Retina (tissue), 1 donor: ENCODE measurements at regions not wholly inside any gene's neighbourhood (a gene's known extent, or its start where the extent isn't known, plus 50 kb on each side); places are given as distances from the start of the nearest gene placed in this dataset.
"Not testable (repeated sequence)": the region's sequence is repeated elsewhere in the genome, so short reads cannot be mapped to it uniquely, and the experiment has no call there.

Experiments used
- DNase-seq: peaks from one replicate; pipeline ENCODE4 v3.0.0-alpha.2; 2016

GRCh38 chr19:14328406-14328805 lies 52.8 kb upstream of the ADGRE5 start:
- DNase-seq: no peak

- not testable (repeated sequence) for DNase-seq
Observed at GRCh38 chr19:14327061-14327460, 54.2 kb upstream of the ADGRE5 start.

- DNase-seq: no peak
Observed at GRCh38 chr19:14325863-14326262, 55.4 kb upstream of the ADGRE5 start.

- DNase-seq: no peak
Observed at GRCh38 chr19:14325134-14325533, 56.1 kb upstream of the ADGRE5 start.

- no peak for DNase-seq
Observed at GRCh38 chr19:14322889-14323463, 58.3 kb upstream of the ADGRE5 start.

- DNase-seq: no peak
Observed at GRCh38 chr19:14320253-14320652, 61.0 kb upstream of the ADGRE5 start.

GRCh38 chr19:14319720-14320119 lies 61.5 kb upstream of the ADGRE5 start:
- DNase-seq: not testable (repeated sequence)

- no peak for DNase-seq
Observed at GRCh38 chr19:14318873-14319272, 62.4 kb upstream of the ADGRE5 start.

GRCh38 chr19:14317157-14317556 lies 64.1 kb upstream of the ADGRE5 start:
- no peak for DNase-seq

- no peak for DNase-seq
Observed at GRCh38 chr19:14315433-14315832, 65.8 kb upstream of the ADGRE5 start.

- DNase-seq: no peak
Observed at GRCh38 chr19:14310055-14310454, 71.2 kb upstream of the ADGRE5 start.

GRCh38 chr19:14305706-14306105 lies 75.5 kb upstream of the ADGRE5 start:
- no peak for DNase-seq

GRCh38 chr19:14301150-14301549 lies 80.1 kb upstream of the ADGRE5 start:
- DNase-seq: no peak

- DNase-seq: no peak
Observed at GRCh38 chr19:14300303-14300702, 80.9 kb upstream of the ADGRE5 start.

- not testable (repeated sequence) for DNase-seq
Observed at GRCh38 chr19:14299224-14299827, 81.9 kb upstream of the ADGRE5 start.

GRCh38 chr19:14297883-14298576 lies 83.2 kb upstream of the ADGRE5 start:
- DNase-seq: not testable (repeated sequence)

- not testable (repeated sequence) for DNase-seq
Observed at GRCh38 chr19:14294974-14295373, 86.3 kb upstream of the ADGRE5 start.

GRCh38 chr19:14293816-14294170 lies 87.5 kb upstream of the ADGRE5 start:
- peak; percentile 34 for DNase-seq

- peak; percentile 39 for DNase-seq
Observed at GRCh38 chr19:14293101-14293815, 87.3 kb upstream of the ADGRL1 start.

GRCh38 chr19:14289810-14290209 lies 83.8 kb upstream of the ADGRL1 start:
- not testable (repeated sequence) for DNase-seq

- DNase-seq: not testable (repeated sequence)
Observed at GRCh38 chr19:14287837-14288236, 81.9 kb upstream of the ADGRL1 start.

- DNase-seq: not testable (repeated sequence)
Observed at GRCh38 chr19:14286594-14286993, 80.6 kb upstream of the ADGRL1 start.

- not testable (repeated sequence) for DNase-seq
Observed at GRCh38 chr19:14285726-14286125, 79.8 kb upstream of the ADGRL1 start.
